WTC11 (cell line): ENCODE measurements at regions not wholly inside any gene's neighbourhood (a gene's known extent, or its start where the extent isn't known, plus 50 kb on each side); places are given as distances from the start of the nearest gene placed in this dataset.

Source experiments
- ATAC-seq: fragments of 200-7000 bp; cut with Tn5 transposase; 2 replicates; pipeline ENCODE4 v1.10.0; 2021; ENCODE audit warnings: mild to moderate bottlenecking, moderate library complexity
- CTCF ChIA-PET: fragments of 300-600 bp; sonication (Branson Sonifier 250); formaldehyde crosslinking; loops from one replicate; lab custom pipeline; 2021; ENCODE audit warnings: antibody characterized with exemption; lab: Charles Lee
- POLR2A ChIA-PET: fragments of 350-600 bp; sonication (Branson Sonifier 250); formaldehyde crosslinking; loops from one replicate; lab custom pipeline; 2021; ENCODE audit warnings: antibody characterized with exemption; lab: Charles Lee
- DNase-seq: peaks from one replicate; pipeline ENCODE4 v3.0.0; 2021; ENCODE audit warnings: low spot score
- H3K27ac Mint-ChIP-seq: 2 replicates; pipeline ENCODE4 v1.8.0; 2021; ENCODE audit warnings: mixed read lengths
- H3K27me3 Mint-ChIP-seq: 2 replicates; pipeline ENCODE4 v1.8.0; 2021; ENCODE audit warnings: low read depth, mild to moderate bottlenecking, moderate library complexity, mixed read lengths
- H3K36me3 Mint-ChIP-seq: 2 replicates; pipeline ENCODE4 v1.8.0; 2021; ENCODE audit warnings: mixed read lengths
- H3K4me1 Mint-ChIP-seq: 2 replicates; pipeline ENCODE4 v1.8.0; 2022; ENCODE audit warnings: mixed read lengths
- H3K4me3 Mint-ChIP-seq: 2 replicates; pipeline ENCODE4 v1.8.0; 2021; ENCODE audit warnings: mild to moderate bottlenecking, moderate library complexity, mixed read lengths
- H3K9me3 Mint-ChIP-seq: 2 replicates; pipeline ENCODE4 v1.8.0; 2021; ENCODE audit warnings: mixed read lengths
- CBFB ChIP-seq: sonication (generic); formaldehyde crosslinking; IDR thresholded peaks from 2 replicates; pipeline ENCODE4 v1.8.1; 2022; ENCODE audit warnings: mild to moderate bottlenecking, low read depth, missing genetic modification reagents
- CREM ChIP-seq: sonication (generic); formaldehyde crosslinking; IDR thresholded peaks from 2 replicates; pipeline ENCODE4 v1.8.1; 2022; ENCODE audit warnings: mild to moderate bottlenecking, missing genetic modification reagents, moderate library complexity
- CTCF ChIP-seq: fragments of 200-600 bp; IDR thresholded peaks from 2 replicates; pipeline ENCODE4 v1.8.0; 2022; ENCODE audit warnings: antibody characterized with exemption
- ERG ChIP-seq: fragments of 250-450 bp; sonication (Bioruptor Pico); IDR thresholded peaks from 2 replicates; pipeline ENCODE4 v1.8.0; 2021; ENCODE audit warnings: mild to moderate bottlenecking
- ESRRA ChIP-seq: sonication (generic); formaldehyde crosslinking; IDR thresholded peaks from 2 replicates; pipeline ENCODE4 v1.8.1; 2022; ENCODE audit warnings: mild to moderate bottlenecking, missing genetic modification reagents, borderline replicate concordance
- ETV6 ChIP-seq: sonication (generic); formaldehyde crosslinking; IDR thresholded peaks from 2 replicates; pipeline ENCODE4 v1.8.1; 2022; ENCODE audit warnings: mild to moderate bottlenecking, missing genetic modification reagents
- FOXK1 ChIP-seq: sonication (generic); formaldehyde crosslinking; IDR thresholded peaks from 2 replicates; pipeline ENCODE4 v1.8.0; 2022; ENCODE audit warnings: mild to moderate bottlenecking, moderate library complexity, missing genetic modification reagents
- KAT7 ChIP-seq: sonication (generic); formaldehyde crosslinking; IDR thresholded peaks from 2 replicates; pipeline ENCODE4 v1.8.1; 2023; ENCODE audit warnings: missing genetic modification reagents, mild to moderate bottlenecking, borderline replicate concordance
- MLX ChIP-seq: sonication (generic); formaldehyde crosslinking; IDR thresholded peaks from 2 replicates; pipeline ENCODE4 v1.8.1; 2023; ENCODE audit warnings: mild to moderate bottlenecking, missing genetic modification reagents, moderate library complexity
- MXD4 ChIP-seq: fragments of 250-450 bp; sonication (Bioruptor Pico); IDR thresholded peaks from 2 replicates; pipeline ENCODE4 v1.8.0; 2021; ENCODE audit warnings: mild to moderate bottlenecking, moderate library complexity, borderline replicate concordance
- NR3C1 ChIP-seq: sonication (generic); formaldehyde crosslinking; conservative IDR thresholded peaks from 2 replicates; pipeline ENCODE4 v1.8.1; 2023; ENCODE audit warnings: low read depth, mild to moderate bottlenecking, missing genetic modification reagents
- PRRX2 ChIP-seq: fragments of 250-450 bp; sonication (Bioruptor Pico); IDR thresholded peaks from 2 replicates; pipeline ENCODE4 v1.8.0; 2021; ENCODE audit warnings: mild to moderate bottlenecking
- RELA ChIP-seq: sonication (generic); formaldehyde crosslinking; IDR thresholded peaks from 2 replicates; pipeline ENCODE4 v1.8.1; 2022; ENCODE audit warnings: missing genetic modification reagents, mild to moderate bottlenecking, borderline replicate concordance
- SP1 ChIP-seq: sonication (generic); formaldehyde crosslinking; conservative IDR thresholded peaks from 2 replicates; pipeline ENCODE4 v1.8.1; 2022; ENCODE audit warnings: missing genetic modification reagents
- TEAD1 ChIP-seq: sonication (generic); formaldehyde crosslinking; IDR thresholded peaks from 2 replicates; pipeline ENCODE4 v1.8.0; 2022; ENCODE audit warnings: mild to moderate bottlenecking, missing genetic modification reagents
- ZBTB21 ChIP-seq: sonication (generic); formaldehyde crosslinking; IDR thresholded peaks from 2 replicates; pipeline ENCODE4 v1.8.1; 2023; ENCODE audit warnings: mild to moderate bottlenecking, missing genetic modification reagents, borderline replicate concordance
- ZBTB43 ChIP-seq: sonication (generic); formaldehyde crosslinking; IDR thresholded peaks from 2 replicates; pipeline ENCODE4 v1.8.1; 2023; ENCODE audit warnings: mild to moderate bottlenecking, missing genetic modification reagents
- ZNF317 ChIP-seq: sonication (generic); formaldehyde crosslinking; IDR thresholded peaks from 2 replicates; pipeline ENCODE4 v1.8.1; 2023; ENCODE audit warnings: low read depth, mild to moderate bottlenecking, moderate library complexity, missing genetic modification reagents, borderline replicate concordance
- ZNF425 ChIP-seq: fragments of 250-450 bp; sonication (Bioruptor Pico); conservative IDR thresholded peaks from 2 replicates; pipeline ENCODE4 v1.9.0; 2021; ENCODE audit warnings: mild to moderate bottlenecking

GRCh38 chr21:35156293-35157278, 107.5 kb upstream of the RUNX1 start:
- TF ChIP-seq SP1 (CRISPR knock-in tag) (no peak), ZBTB43 (no peak), TEAD1 (CRISPR knock-in tag) (no peak), MXD4 (CRISPR knock-in tag) (no peak), NR3C1 (CRISPR knock-in tag) (no peak), ETV6 (no peak), PRRX2 (CRISPR knock-in tag) (no peak), RELA (CRISPR knock-in tag) (no peak), ZBTB21 (no peak), ZNF317 (CRISPR knock-in tag) (no peak), ERG (CRISPR knock-in tag) (no peak), MLX (CRISPR knock-in tag) (no peak), FOXK1 (CRISPR knock-in tag) (no peak), ESRRA (CRISPR knock-in tag) (no peak), KAT7 (CRISPR knock-in tag) (no peak), CREM (CRISPR knock-in tag) (no peak), ZNF425 (CRISPR knock-in tag) (no peak), CBFB (CRISPR knock-in tag) (no peak), CTCF (no peak)
- DNase-seq (no peak), ATAC-seq (no peak)
- Mint-ChIP-seq H3K4me3 (no peak overlapping the region), H3K27me3 (no peaks in the 10 kb centered on the region; the same call in 1 of the 2 replicates), H3K36me3 (peaks cover 21% of the 10 kb centered on the region), H3K27ac (no peak overlapping the region), H3K9me3 (peaks cover 38% of the 10 kb centered on the region), H3K4me1 (no peaks in the 10 kb centered on the region)
- CTCF ChIA-PET = interaction anchor here (0.6 kb wide), 1 partner anchor 440 kb away, joined by 3 read pairs; no protein-coding TSS in a partner anchor
- POLR2A ChIA-PET = no interaction called here
